DMS53 treated with DMSO at 0.1 percent for 48 hours (cell line): ENCODE measurements at regions not wholly inside any gene's neighbourhood (a gene's known extent, or its start where the extent isn't known, plus 50 kb on each side); places are given as distances from the start of the nearest gene placed in this dataset.
A peak's percentile ranks its signal among the peaks of the same experiment; 100 is the strongest.
"Not testable (repeated sequence)": the region's sequence is repeated elsewhere in the genome, so short reads cannot be mapped to it uniquely, and the experiment has no call there.

ENCODE experiments used
- DNase-seq: peaks from one replicate; lab custom pipeline; 2025; ENCODE audit not compliant: unreplicated experiment; lab: John Stamatoyannopoulos, UW

GRCh38 chr3:180409883-180410282 is 192.1 kb upstream of the TTC14 start:
- no peak for DNase-seq

GRCh38 chr3:180414157-180414556 is 187.8 kb upstream of the TTC14 start:
- no peak for DNase-seq

- DNase-seq, result no peak
Measured at GRCh38 chr3:180416111-180416594, 185.8 kb upstream of the TTC14 start.

GRCh38 chr3:180417241-180417640 is 184.7 kb upstream of the TTC14 start:
- no peak for DNase-seq

- DNase-seq, result no peak
Measured at GRCh38 chr3:180420016-180420415, 181.9 kb upstream of the TTC14 start.

GRCh38 chr3:180420804-180421203 is 181.2 kb upstream of the TTC14 start:
- no peak for DNase-seq

- DNase-seq, result no peak
Measured at GRCh38 chr3:180421221-180421620, 180.7 kb upstream of the TTC14 start.

GRCh38 chr3:180421721-180422120 is 180.2 kb upstream of the TTC14 start:
- DNase-seq, result no peak

GRCh38 chr3:180424305-180424704 is 177.7 kb upstream of the TTC14 start:
- DNase-seq, result not testable (repeated sequence)

- no peak for DNase-seq
Measured at GRCh38 chr3:180430896-180431295, 171.1 kb upstream of the TTC14 start.

- no peak for DNase-seq
Measured at GRCh38 chr3:180433152-180433551, 168.8 kb upstream of the TTC14 start.

- no peak for DNase-seq
Measured at GRCh38 chr3:180447136-180447535, 154.8 kb upstream of the TTC14 start.

GRCh38 chr3:180448407-180448806 is 153.6 kb upstream of the TTC14 start:
- DNase-seq, result not testable (repeated sequence)

- DNase-seq, result peak; percentile 0
Measured at GRCh38 chr3:180457225-180457624, 144.7 kb upstream of the TTC14 start.

GRCh38 chr3:180466401-180467011 is 135.5 kb upstream of the TTC14 start:
- DNase-seq, result no peak

GRCh38 chr3:180467177-180467576 is 134.8 kb upstream of the TTC14 start:
- DNase-seq, result no peak

- DNase-seq, result no peak
Measured at GRCh38 chr3:180469149-180469548, 132.8 kb upstream of the TTC14 start.

- no peak for DNase-seq
Measured at GRCh38 chr3:180478695-180479094, 123.3 kb upstream of the TTC14 start.

- DNase-seq, result no peak
Measured at GRCh38 chr3:180492047-180492446, 109.9 kb upstream of the TTC14 start.

GRCh38 chr3:180496995-180497394 is 105.0 kb upstream of the TTC14 start:
- DNase-seq, result no peak

GRCh38 chr3:180516368-180516767 is 85.6 kb upstream of the TTC14 start:
- DNase-seq, result no peak

GRCh38 chr3:180523040-180523439 is 78.9 kb upstream of the TTC14 start:
- no peak for DNase-seq

GRCh38 chr3:180528843-180529242 is 73.1 kb upstream of the TTC14 start:
- DNase-seq, result no peak
